Smooth muscle cell (in vitro differentiated cells): ENCODE measurements at regions not wholly inside any gene's neighbourhood (a gene's known extent, or its start where the extent isn't known, plus 50 kb on each side); places are given as distances from the start of the nearest gene placed in this dataset.
"Not testable (repeated sequence)": the region's sequence is repeated elsewhere in the genome, so short reads cannot be mapped to it uniquely, and the experiment has no call there.

Experiments
- DNase-seq: peaks from one replicate; lab custom pipeline; 2025; ENCODE audit not compliant: unreplicated experiment; lab: John Stamatoyannopoulos, UW
- H2AFZ ChIP-seq: fragments of 200-600 bp; sonication (generic); 2 replicates; pipeline ENCODE4 v1.6.0; 2016; ENCODE audit warnings: antibody characterized with exemption, low read depth, mild to moderate bottlenecking
- H3F3A ChIP-seq: fragments of 200-600 bp; sonication (generic); 2 replicates; pipeline ENCODE4 v1.6.0; 2017; ENCODE audit warnings: antibody characterized with exemption, low read depth
- H3K27ac ChIP-seq: fragments of 200-600 bp; sonication (generic); 2 replicates; pipeline ENCODE4 v1.5.1; 2016; ENCODE audit warnings: low read depth, mild to moderate bottlenecking
- H3K27me3 ChIP-seq: fragments of 200-600 bp; sonication (generic); 2 replicates; pipeline ENCODE4 v1.6.1; 2016; ENCODE audit warnings: low read depth, mild to moderate bottlenecking
- H3K36me3 ChIP-seq: fragments of 200-600 bp; sonication (generic); 2 replicates; pipeline ENCODE4 v1.5.1; 2016; ENCODE audit warnings: low read depth
- H3K4me1 ChIP-seq: fragments of 200-600 bp; sonication (generic); 2 replicates; pipeline ENCODE4 v1.5.1; 2016; ENCODE audit warnings: low read depth
- H3K4me2 ChIP-seq: fragments of 200-600 bp; sonication (generic); 2 replicates; pipeline ENCODE4 v1.6.0; 2016; ENCODE audit warnings: mild to moderate bottlenecking
- H3K4me3 ChIP-seq: fragments of 200-600 bp; sonication (generic); 2 replicates; pipeline ENCODE4 v1.5.1; 2016; ENCODE audit warnings: mild to moderate bottlenecking
- H3K79me2 ChIP-seq: fragments of 200-600 bp; sonication (generic); 2 replicates; pipeline ENCODE4 v1.6.0; 2016; ENCODE audit warnings: low read depth, mild to moderate bottlenecking
- H3K9ac ChIP-seq: fragments of 200-600 bp; sonication (generic); 2 replicates; pipeline ENCODE4 v1.6.0; 2016; ENCODE audit warnings: low read depth
- H3K9me3 ChIP-seq: fragments of 200-600 bp; sonication (generic); replicated peaks from 2 replicates; pipeline ENCODE4 v1.5.1; 2016; ENCODE audit warnings: low read depth
- H4K20me1 ChIP-seq: fragments of 200-600 bp; sonication (generic); 2 replicates; pipeline ENCODE4 v1.6.0; 2016; ENCODE audit warnings: low read depth
- CTCF ChIP-seq: fragments of 200-600 bp; sonication (generic); IDR thresholded peaks from 2 replicates; pipeline ENCODE4 v1.5.1; 2017; ENCODE audit warnings: borderline replicate concordance, mild to moderate bottlenecking, antibody characterized with exemption; ENCODE audit not compliant: insufficient read depth, poor library complexity, severe bottlenecking
- WGBS: methylation state at CpG from one replicate; pipeline ENCODE4 v1.1.7; 2016; ENCODE audit warnings: low lambda C conversion rate; 5-methylcytosine and 5-hydroxymethylcytosine counted together

- Histone ChIP-seq H3K36me3 (no peaks in the 10 kb centered on the region), H3K9me3 (no peaks in the 10 kb centered on the region), H3K9ac (no peak overlapping the region), H3K4me3 (no peak overlapping the region), H4K20me1 (no peaks in the 10 kb centered on the region), H3K27me3 (no peaks in the 10 kb centered on the region), H2AFZ (no peak overlapping the region), H3K79me2 (no peaks in the 10 kb centered on the region), H3K4me1 (no peaks in the 10 kb centered on the region), H3K4me2 (no peak overlapping the region), H3F3A (no peaks in the 10 kb centered on the region), H3K27ac (no peak overlapping the region)
- WGBS, result 93% methylated on average over 1 of the region's 1 CpG
- no peak for TF ChIP-seq CTCF
- no peak for DNase-seq
These were observed 960.0 kb upstream of the CNTN5 start for GRCh38 chr11:98060759-98061158.

GRCh38 chr11:98061858-98062257 is 958.9 kb upstream of the CNTN5 start:
- no peaks in the 10 kb centered on the region for H3K27me3 ChIP-seq
- no peaks in the 10 kb centered on the region for H3K36me3 ChIP-seq
- no peak overlapping the region for H3K27ac ChIP-seq
- H2AFZ ChIP-seq, result no peak overlapping the region
- no peak overlapping the region for H3K4me2 ChIP-seq
- H3K4me3 ChIP-seq, result no peak overlapping the region
- TF ChIP-seq CTCF, result no peak
- H3K9ac ChIP-seq, result no peak overlapping the region
- H3K4me1 ChIP-seq, result no peaks in the 10 kb centered on the region
- no peaks in the 10 kb centered on the region for H3K9me3 ChIP-seq
- no peak for DNase-seq
- no peaks in the 10 kb centered on the region for H3K79me2 ChIP-seq
- WGBS, result 64% methylated on average over 2 of the region's 2 CpGs
- H3F3A ChIP-seq, result no peaks in the 10 kb centered on the region
- H4K20me1 ChIP-seq, result no peaks in the 10 kb centered on the region

- no peak for TF ChIP-seq CTCF
- Histone ChIP-seq H3K36me3 (no peaks in the 10 kb centered on the region), H3K9ac (no peak overlapping the region), H2AFZ (no peak overlapping the region), H3K4me1 (no peaks in the 10 kb centered on the region), H3F3A (no peaks in the 10 kb centered on the region), H4K20me1 (no peaks in the 10 kb centered on the region), H3K4me3 (no peak overlapping the region), H3K27me3 (no peaks in the 10 kb centered on the region), H3K79me2 (no peaks in the 10 kb centered on the region), H3K4me2 (no peak overlapping the region), H3K27ac (no peak overlapping the region), H3K9me3 (no peaks in the 10 kb centered on the region)
- 94% methylated on average over 1 of the region's 1 CpG for WGBS
- DNase-seq, result no peak
These were observed 958.0 kb upstream of the CNTN5 start for GRCh38 chr11:98062714-98063113.

- no peak for TF ChIP-seq CTCF
- no peaks in the 10 kb centered on the region for H3K4me1 ChIP-seq
- WGBS, result 59% methylated on average over 1 of the region's 1 CpG
- no peak overlapping the region for H3K4me3 ChIP-seq
- no peaks in the 10 kb centered on the region for H3K9me3 ChIP-seq
- H3K36me3 ChIP-seq, result no peaks in the 10 kb centered on the region
- H3K4me2 ChIP-seq, result no peak overlapping the region
- H3K9ac ChIP-seq, result no peak overlapping the region
- no peaks in the 10 kb centered on the region for H3K27me3 ChIP-seq
- no peaks in the 10 kb centered on the region for H3K79me2 ChIP-seq
- no peaks in the 10 kb centered on the region for H4K20me1 ChIP-seq
- DNase-seq, result no peak
- no peak overlapping the region for H3K27ac ChIP-seq
- H3F3A ChIP-seq, result no peaks in the 10 kb centered on the region
- H2AFZ ChIP-seq, result no peak overlapping the region
These were observed 952.5 kb upstream of the CNTN5 start for GRCh38 chr11:98068251-98068650.

- H3K4me3 ChIP-seq, H3F3A ChIP-seq, H3K9me3 ChIP-seq, H2AFZ ChIP-seq, H3K4me1 ChIP-seq, H3K4me2 ChIP-seq, H3K9ac ChIP-seq, DNase-seq, H3K27me3 ChIP-seq, H3K79me2 ChIP-seq, H4K20me1 ChIP-seq, H3K27ac ChIP-seq, H3K36me3 ChIP-seq: not testable (repeated sequence)
- WGBS, result 94% methylated on average over 16 of the region's 16 CpGs
These were observed 951.6 kb upstream of the CNTN5 start for GRCh38 chr11:98069147-98069546.
